WTC11 (cell line): ENCODE measurements at regions not wholly inside any gene's neighbourhood (a gene's known extent, or its start where the extent isn't known, plus 50 kb on each side); places are given as distances from the start of the nearest gene placed in this dataset.

Source experiments
- ATAC-seq: fragments of 200-7000 bp; cut with Tn5 transposase; 2 replicates; pipeline ENCODE4 v1.10.0; 2021; ENCODE audit warnings: mild to moderate bottlenecking, moderate library complexity
- CTCF ChIA-PET: fragments of 300-600 bp; sonication (Branson Sonifier 250); formaldehyde crosslinking; loops from one replicate; lab custom pipeline; 2021; ENCODE audit warnings: antibody characterized with exemption; lab: Charles Lee
- POLR2A ChIA-PET: fragments of 350-600 bp; sonication (Branson Sonifier 250); formaldehyde crosslinking; loops from one replicate; lab custom pipeline; 2021; ENCODE audit warnings: antibody characterized with exemption; lab: Charles Lee
- DNase-seq: peaks from one replicate; pipeline ENCODE4 v3.0.0; 2021; ENCODE audit warnings: low spot score
- H3K27ac Mint-ChIP-seq: 2 replicates; pipeline ENCODE4 v1.8.0; 2021; ENCODE audit warnings: mixed read lengths
- H3K27me3 Mint-ChIP-seq: 2 replicates; pipeline ENCODE4 v1.8.0; 2021; ENCODE audit warnings: low read depth, mild to moderate bottlenecking, moderate library complexity, mixed read lengths
- H3K36me3 Mint-ChIP-seq: 2 replicates; pipeline ENCODE4 v1.8.0; 2021; ENCODE audit warnings: mixed read lengths
- H3K4me1 Mint-ChIP-seq: 2 replicates; pipeline ENCODE4 v1.8.0; 2022; ENCODE audit warnings: mixed read lengths
- H3K4me3 Mint-ChIP-seq: 2 replicates; pipeline ENCODE4 v1.8.0; 2021; ENCODE audit warnings: mild to moderate bottlenecking, moderate library complexity, mixed read lengths
- H3K9me3 Mint-ChIP-seq: 2 replicates; pipeline ENCODE4 v1.8.0; 2021; ENCODE audit warnings: mixed read lengths
- CREM ChIP-seq: sonication (generic); formaldehyde crosslinking; IDR thresholded peaks from 2 replicates; pipeline ENCODE4 v1.8.1; 2022; ENCODE audit warnings: mild to moderate bottlenecking, missing genetic modification reagents, moderate library complexity
- IRF2 ChIP-seq: sonication (generic); formaldehyde crosslinking; IDR thresholded peaks from 2 replicates; pipeline ENCODE4 v1.8.0; 2022; ENCODE audit warnings: low read depth, missing genetic modification reagents, borderline replicate concordance
- RORB ChIP-seq: fragments of 250-450 bp; sonication (Bioruptor Pico); IDR thresholded peaks from 2 replicates; pipeline ENCODE4 v1.9.0; 2021; ENCODE audit warnings: mild to moderate bottlenecking
- ZNF416 ChIP-seq: fragments of 250-450 bp; sonication (Bioruptor Pico); IDR thresholded peaks from 2 replicates; pipeline ENCODE4 v1.9.0; 2021; ENCODE audit warnings: mild to moderate bottlenecking, inconsistent platforms
- TF ChIP-seq, protein P1 (sequence below): sonication (generic); formaldehyde crosslinking; IDR thresholded peaks from 2 replicates; pipeline ENCODE4 v1.8.0; 2022; ENCODE audit warnings: mild to moderate bottlenecking, missing genetic modification reagents
- TF ChIP-seq, protein P2 (sequence below): sonication (generic); formaldehyde crosslinking; IDR thresholded peaks from 2 replicates; pipeline ENCODE4 v1.8.0; 2023; ENCODE audit warnings: missing genetic modification reagents, mild to moderate bottlenecking, borderline replicate concordance
- TF ChIP-seq, protein P3 (sequence below): fragments of 250-450 bp; sonication (Bioruptor Pico); IDR thresholded peaks from 2 replicates; pipeline ENCODE4 v1.9.0; 2021; ENCODE audit warnings: mild to moderate bottlenecking, borderline replicate concordance
- TF ChIP-seq, protein P4 (sequence below): fragments of 200-600 bp; IDR thresholded peaks from 2 replicates; pipeline ENCODE4 v1.8.0; 2022; ENCODE audit warnings: antibody characterized with exemption
- TF ChIP-seq, protein P5 (sequence below): sonication (generic); formaldehyde crosslinking; IDR thresholded peaks from 2 replicates; pipeline ENCODE4 v1.8.0; 2022; ENCODE audit warnings: mild to moderate bottlenecking, missing genetic modification reagents

DNA sequence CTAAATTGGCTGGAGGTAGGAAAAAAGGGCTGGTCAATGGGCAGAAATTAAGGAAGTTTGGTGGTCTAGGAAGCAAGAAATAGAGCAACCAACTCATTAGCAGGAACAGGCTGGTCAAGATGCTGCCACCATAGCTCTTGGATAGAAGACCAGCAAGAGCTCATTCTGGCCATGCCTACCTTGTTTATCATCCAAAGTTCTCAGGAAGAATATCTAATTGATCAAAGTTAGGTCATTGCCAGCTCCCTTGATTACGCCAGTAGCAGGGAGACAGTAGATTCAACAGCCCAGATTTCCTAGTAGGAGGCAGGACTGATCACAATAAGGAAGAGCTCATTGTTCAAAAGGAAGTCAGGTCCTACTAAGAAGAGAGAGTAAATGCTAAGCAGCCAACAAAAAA, 370.2 kb downstream of the GPATCH2 start:
- Mint-ChIP-seq H3K4me3 (no peak overlapping the region), H3K27me3 (no peaks in the 10 kb centered on the region)
- CTCF ChIA-PET: no interaction called here

More for the DNA sequence above, 370.2 kb downstream of the GPATCH2 start:
- H3K4me1 Mint-ChIP-seq: 0 out of 2 replicates have a peak, but pooled peaks cover 4% of the 10 kb centered on the region
- H3K36me3 Mint-ChIP-seq: no peaks in the 10 kb centered on the region
- POLR2A ChIA-PET: no interaction called here
- ATAC-seq (no peak), DNase-seq (no peak)
- H3K9me3 Mint-ChIP-seq: no peaks in the 10 kb centered on the region
- TF ChIP-seq, protein P1, sequence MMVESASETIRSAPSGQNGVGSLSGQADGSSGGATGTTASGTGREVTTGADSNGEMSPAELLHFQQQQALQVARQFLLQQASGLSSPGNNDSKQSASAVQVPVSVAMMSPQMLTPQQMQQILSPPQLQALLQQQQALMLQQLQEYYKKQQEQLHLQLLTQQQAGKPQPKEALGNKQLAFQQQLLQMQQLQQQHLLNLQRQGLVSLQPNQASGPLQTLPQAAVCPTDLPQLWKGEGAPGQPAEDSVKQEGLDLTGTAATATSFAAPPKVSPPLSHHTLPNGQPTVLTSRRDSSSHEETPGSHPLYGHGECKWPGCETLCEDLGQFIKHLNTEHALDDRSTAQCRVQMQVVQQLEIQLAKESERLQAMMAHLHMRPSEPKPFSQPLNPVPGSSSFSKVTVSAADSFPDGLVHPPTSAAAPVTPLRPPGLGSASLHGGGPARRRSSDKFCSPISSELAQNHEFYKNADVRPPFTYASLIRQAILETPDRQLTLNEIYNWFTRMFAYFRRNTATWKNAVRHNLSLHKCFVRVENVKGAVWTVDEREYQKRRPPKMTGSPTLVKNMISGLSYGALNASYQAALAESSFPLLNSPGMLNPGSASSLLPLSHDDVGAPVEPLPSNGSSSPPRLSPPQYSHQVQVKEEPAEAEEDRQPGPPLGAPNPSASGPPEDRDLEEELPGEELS: no peak
- no peak for TF ChIP-seq RORB (CRISPR knock-in tag)
- TF ChIP-seq, protein P2, sequence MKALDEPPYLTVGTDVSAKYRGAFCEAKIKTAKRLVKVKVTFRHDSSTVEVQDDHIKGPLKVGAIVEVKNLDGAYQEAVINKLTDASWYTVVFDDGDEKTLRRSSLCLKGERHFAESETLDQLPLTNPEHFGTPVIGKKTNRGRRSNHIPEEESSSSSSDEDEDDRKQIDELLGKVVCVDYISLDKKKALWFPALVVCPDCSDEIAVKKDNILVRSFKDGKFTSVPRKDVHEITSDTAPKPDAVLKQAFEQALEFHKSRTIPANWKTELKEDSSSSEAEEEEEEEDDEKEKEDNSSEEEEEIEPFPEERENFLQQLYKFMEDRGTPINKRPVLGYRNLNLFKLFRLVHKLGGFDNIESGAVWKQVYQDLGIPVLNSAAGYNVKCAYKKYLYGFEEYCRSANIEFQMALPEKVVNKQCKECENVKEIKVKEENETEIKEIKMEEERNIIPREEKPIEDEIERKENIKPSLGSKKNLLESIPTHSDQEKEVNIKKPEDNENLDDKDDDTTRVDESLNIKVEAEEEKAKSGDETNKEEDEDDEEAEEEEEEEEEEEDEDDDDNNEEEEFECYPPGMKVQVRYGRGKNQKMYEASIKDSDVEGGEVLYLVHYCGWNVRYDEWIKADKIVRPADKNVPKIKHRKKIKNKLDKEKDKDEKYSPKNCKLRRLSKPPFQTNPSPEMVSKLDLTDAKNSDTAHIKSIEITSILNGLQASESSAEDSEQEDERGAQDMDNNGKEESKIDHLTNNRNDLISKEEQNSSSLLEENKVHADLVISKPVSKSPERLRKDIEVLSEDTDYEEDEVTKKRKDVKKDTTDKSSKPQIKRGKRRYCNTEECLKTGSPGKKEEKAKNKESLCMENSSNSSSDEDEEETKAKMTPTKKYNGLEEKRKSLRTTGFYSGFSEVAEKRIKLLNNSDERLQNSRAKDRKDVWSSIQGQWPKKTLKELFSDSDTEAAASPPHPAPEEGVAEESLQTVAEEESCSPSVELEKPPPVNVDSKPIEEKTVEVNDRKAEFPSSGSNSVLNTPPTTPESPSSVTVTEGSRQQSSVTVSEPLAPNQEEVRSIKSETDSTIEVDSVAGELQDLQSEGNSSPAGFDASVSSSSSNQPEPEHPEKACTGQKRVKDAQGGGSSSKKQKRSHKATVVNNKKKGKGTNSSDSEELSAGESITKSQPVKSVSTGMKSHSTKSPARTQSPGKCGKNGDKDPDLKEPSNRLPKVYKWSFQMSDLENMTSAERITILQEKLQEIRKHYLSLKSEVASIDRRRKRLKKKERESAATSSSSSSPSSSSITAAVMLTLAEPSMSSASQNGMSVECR (CRISPR knock-in tag): no peak
- TF ChIP-seq ZNF416: no peak
- no peak for TF ChIP-seq CREM (CRISPR knock-in tag)
- TF ChIP-seq, protein P3, sequence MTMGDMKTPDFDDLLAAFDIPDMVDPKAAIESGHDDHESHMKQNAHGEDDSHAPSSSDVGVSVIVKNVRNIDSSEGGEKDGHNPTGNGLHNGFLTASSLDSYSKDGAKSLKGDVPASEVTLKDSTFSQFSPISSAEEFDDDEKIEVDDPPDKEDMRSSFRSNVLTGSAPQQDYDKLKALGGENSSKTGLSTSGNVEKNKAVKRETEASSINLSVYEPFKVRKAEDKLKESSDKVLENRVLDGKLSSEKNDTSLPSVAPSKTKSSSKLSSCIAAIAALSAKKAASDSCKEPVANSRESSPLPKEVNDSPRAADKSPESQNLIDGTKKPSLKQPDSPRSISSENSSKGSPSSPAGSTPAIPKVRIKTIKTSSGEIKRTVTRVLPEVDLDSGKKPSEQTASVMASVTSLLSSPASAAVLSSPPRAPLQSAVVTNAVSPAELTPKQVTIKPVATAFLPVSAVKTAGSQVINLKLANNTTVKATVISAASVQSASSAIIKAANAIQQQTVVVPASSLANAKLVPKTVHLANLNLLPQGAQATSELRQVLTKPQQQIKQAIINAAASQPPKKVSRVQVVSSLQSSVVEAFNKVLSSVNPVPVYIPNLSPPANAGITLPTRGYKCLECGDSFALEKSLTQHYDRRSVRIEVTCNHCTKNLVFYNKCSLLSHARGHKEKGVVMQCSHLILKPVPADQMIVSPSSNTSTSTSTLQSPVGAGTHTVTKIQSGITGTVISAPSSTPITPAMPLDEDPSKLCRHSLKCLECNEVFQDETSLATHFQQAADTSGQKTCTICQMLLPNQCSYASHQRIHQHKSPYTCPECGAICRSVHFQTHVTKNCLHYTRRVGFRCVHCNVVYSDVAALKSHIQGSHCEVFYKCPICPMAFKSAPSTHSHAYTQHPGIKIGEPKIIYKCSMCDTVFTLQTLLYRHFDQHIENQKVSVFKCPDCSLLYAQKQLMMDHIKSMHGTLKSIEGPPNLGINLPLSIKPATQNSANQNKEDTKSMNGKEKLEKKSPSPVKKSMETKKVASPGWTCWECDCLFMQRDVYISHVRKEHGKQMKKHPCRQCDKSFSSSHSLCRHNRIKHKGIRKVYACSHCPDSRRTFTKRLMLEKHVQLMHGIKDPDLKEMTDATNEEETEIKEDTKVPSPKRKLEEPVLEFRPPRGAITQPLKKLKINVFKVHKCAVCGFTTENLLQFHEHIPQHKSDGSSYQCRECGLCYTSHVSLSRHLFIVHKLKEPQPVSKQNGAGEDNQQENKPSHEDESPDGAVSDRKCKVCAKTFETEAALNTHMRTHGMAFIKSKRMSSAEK (CRISPR knock-in tag): no peak
- TF ChIP-seq, protein P4, sequence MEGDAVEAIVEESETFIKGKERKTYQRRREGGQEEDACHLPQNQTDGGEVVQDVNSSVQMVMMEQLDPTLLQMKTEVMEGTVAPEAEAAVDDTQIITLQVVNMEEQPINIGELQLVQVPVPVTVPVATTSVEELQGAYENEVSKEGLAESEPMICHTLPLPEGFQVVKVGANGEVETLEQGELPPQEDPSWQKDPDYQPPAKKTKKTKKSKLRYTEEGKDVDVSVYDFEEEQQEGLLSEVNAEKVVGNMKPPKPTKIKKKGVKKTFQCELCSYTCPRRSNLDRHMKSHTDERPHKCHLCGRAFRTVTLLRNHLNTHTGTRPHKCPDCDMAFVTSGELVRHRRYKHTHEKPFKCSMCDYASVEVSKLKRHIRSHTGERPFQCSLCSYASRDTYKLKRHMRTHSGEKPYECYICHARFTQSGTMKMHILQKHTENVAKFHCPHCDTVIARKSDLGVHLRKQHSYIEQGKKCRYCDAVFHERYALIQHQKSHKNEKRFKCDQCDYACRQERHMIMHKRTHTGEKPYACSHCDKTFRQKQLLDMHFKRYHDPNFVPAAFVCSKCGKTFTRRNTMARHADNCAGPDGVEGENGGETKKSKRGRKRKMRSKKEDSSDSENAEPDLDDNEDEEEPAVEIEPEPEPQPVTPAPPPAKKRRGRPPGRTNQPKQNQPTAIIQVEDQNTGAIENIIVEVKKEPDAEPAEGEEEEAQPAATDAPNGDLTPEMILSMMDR: no peak
- TF ChIP-seq, protein P5, sequence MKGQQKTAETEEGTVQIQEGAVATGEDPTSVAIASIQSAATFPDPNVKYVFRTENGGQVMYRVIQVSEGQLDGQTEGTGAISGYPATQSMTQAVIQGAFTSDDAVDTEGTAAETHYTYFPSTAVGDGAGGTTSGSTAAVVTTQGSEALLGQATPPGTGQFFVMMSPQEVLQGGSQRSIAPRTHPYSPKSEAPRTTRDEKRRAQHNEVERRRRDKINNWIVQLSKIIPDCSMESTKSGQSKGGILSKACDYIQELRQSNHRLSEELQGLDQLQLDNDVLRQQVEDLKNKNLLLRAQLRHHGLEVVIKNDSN (CRISPR knock-in tag): no peak
- no peak for TF ChIP-seq IRF2 (CRISPR knock-in tag)
- TF ChIP-seq, all 79 proteins: peak for 0
- no peak overlapping the region for H3K27ac Mint-ChIP-seq
